ENCODE measurements at regions not wholly inside any gene's neighbourhood (a gene's known extent, or its start where the extent isn't known, plus 50 kb on each side); places are given as distances from the start of the nearest gene placed in this dataset.

DNA sequence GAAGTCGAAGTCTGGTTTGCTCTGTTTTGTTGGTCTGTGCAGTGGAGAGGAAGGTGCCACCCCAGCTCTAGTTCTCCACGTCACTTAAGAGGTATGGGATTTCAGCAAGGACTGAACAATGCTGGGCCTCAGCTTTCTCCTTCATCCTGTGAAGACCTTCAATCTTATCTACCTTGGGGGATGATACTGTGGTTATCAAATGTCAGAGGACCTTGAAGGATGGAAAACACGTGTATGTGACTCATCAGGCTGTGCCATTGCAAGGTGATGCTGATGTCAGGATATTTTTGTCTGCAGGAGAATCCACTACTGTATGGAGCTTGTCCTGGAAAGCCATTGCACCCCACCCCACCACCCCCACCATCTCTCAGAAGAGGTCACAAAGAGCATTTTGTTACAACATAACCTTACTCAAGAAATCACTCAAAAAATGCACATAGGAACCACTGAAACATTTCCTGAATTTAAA, 81.4 kb upstream of the UQCRFS1 start:
- no peak overlapping the region for H2AFZ ChIP-seq
- DNase-seq: peak; percentile 56
- H3K9ac ChIP-seq: no peak overlapping the region
- 49 to 55% methylated on average over 3 of the region's 3 CpGs for WGBS, 2 experiments (ENCODE audit: low coverage in 1 of 2, low lambda C conversion rate in 2 of 2, missing lambda C conversion rate in 2 of 2)
- H3K9me3 ChIP-seq (ENCODE audit: low read depth): no peaks in the 10 kb centered on the region
- H3F3A ChIP-seq (ENCODE audit: insufficient read depth): 0 out of 2 replicates have a peak, but pooled peaks cover 10% of the 10 kb centered on the region
- no peak overlapping the region for H3K4me3 ChIP-seq
- H3K9me2 ChIP-seq (ENCODE audit: insufficient read depth): no peaks in the 10 kb centered on the region
- no peak overlapping the region for H3K4me2 ChIP-seq (ENCODE audit: unreplicated experiment)
- in situ Hi-C loops (cut with MboI): no loop called here
- H3K27me3 ChIP-seq (replicated peaks; ENCODE audit: insufficient read depth): no peaks in the 10 kb centered on the region
- TF ChIP-seq EZH2 (IDR thresholded peaks at IDR 0.05; ENCODE audit: insufficient read depth, poor library complexity, severe bottlenecking) (no peak), EZH2phosphoT487 (IDR thresholded peaks at IDR 0.05; ENCODE audit: insufficient read depth, low read depth) (no peak)
- peaks cover 13% of the 10 kb centered on the region for H3K4me1 ChIP-seq (ENCODE audit: insufficient read depth)
- no peaks in the 10 kb centered on the region for H3K36me3 ChIP-seq (ENCODE audit: low read depth)
- no peaks in the 10 kb centered on the region for H3K79me2 ChIP-seq (ENCODE audit: insufficient read depth)
- peak overlapping the region; percentile 33; the same call in 1 of the 2 replicates for H3K27ac ChIP-seq
- no peaks in the 10 kb centered on the region for H4K20me1 ChIP-seq (ENCODE audit: insufficient read depth)

DNA sequence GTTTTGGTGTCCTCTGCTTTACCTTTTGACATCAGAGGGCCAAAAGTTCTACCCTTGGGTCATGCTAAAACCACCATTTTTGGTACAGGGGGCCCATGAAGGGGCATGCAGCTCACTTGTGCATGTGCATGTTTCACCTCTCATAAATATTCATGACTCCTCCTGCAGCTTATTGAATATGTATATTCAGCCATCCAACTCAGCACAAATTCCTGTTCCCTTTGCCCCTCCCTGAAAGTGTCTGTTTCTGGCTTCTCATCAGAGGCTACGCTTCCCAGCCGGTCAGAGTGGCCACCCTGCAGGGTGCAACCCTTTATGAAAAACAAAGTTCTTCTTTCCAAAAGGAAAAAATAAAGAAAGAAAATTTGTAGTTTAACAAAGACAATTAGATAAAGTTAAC, 82.3 kb upstream of the UQCRFS1 start:
- no peak overlapping the region for H3K4me2 ChIP-seq (ENCODE audit: unreplicated experiment)
- no peak for DNase-seq

DNA sequence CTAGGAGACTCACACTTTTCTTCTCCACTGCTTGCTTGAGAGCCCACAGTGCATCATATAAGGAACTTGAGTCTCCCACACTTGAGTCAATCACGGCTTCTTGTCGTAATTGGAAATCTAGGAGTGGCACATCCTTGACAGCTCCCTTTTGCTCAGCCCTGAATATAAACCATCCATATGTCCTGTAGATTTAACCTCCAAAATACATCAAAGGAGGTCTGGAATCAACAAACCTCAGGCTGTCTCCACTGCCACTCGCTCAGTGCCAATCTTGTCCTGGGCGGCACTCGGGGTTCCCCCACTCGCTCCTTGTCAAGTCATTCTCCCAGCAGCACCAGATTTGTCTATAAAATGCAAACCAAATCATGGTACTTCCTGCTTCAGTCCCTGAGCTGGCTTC, 84.4 kb upstream of the UQCRFS1 start:
- Histone ChIP-seq H2AFZ (no peak overlapping the region), H3K4me3 (no peak overlapping the region), H3K27me3 (replicated peaks; ENCODE audit: insufficient read depth) (no peaks in the 10 kb centered on the region), H3K4me2 (ENCODE audit: unreplicated experiment) (no peak overlapping the region), H3K9me3 (ENCODE audit: low read depth) (no peaks in the 10 kb centered on the region), H3K79me2 (ENCODE audit: insufficient read depth) (no peaks in the 10 kb centered on the region), H3F3A (ENCODE audit: insufficient read depth) (0 out of 2 replicates have a peak, but pooled peaks cover 10% of the 10 kb centered on the region), H3K9ac (no peak overlapping the region), H4K20me1 (ENCODE audit: insufficient read depth) (no peaks in the 10 kb centered on the region), H3K9me2 (ENCODE audit: insufficient read depth) (no peaks in the 10 kb centered on the region), H3K4me1 (ENCODE audit: insufficient read depth) (peaks cover 13% of the 10 kb centered on the region), H3K27ac (no peak overlapping the region), H3K36me3 (ENCODE audit: low read depth) (no peaks in the 10 kb centered on the region)
- in situ Hi-C loops (cut with MboI): no loop called here
- TF ChIP-seq EZH2 (IDR thresholded peaks at IDR 0.05; ENCODE audit: insufficient read depth, poor library complexity, severe bottlenecking) (no peak), EZH2phosphoT487 (IDR thresholded peaks at IDR 0.05; ENCODE audit: insufficient read depth, low read depth) (no peak)
- 51 to 55% methylated on average over 6 of the region's 6 CpGs for WGBS, 2 experiments (ENCODE audit: low coverage in 1 of 2, low lambda C conversion rate in 2 of 2, missing lambda C conversion rate in 2 of 2)
- no peak for DNase-seq

More for the DNA sequence above, 82.3 kb upstream of the UQCRFS1 start:
- H3K27me3 ChIP-seq (replicated peaks; ENCODE audit: insufficient read depth): no peaks in the 10 kb centered on the region
- no peaks in the 10 kb centered on the region for H3K9me3 ChIP-seq (ENCODE audit: low read depth)
- WGBS, 2 experiments (ENCODE audit: low coverage in 1 of 2, low lambda C conversion rate in 2 of 2, missing lambda C conversion rate in 2 of 2): 39 to 41% methylated on average over 2 of the region's 2 CpGs
- H3K9ac ChIP-seq: no peak overlapping the region
- peaks cover 13% of the 10 kb centered on the region for H3K4me1 ChIP-seq (ENCODE audit: insufficient read depth)
- no peak for TF ChIP-seq EZH2 (IDR thresholded peaks at IDR 0.05; ENCODE audit: insufficient read depth, poor library complexity, severe bottlenecking)
- TF ChIP-seq EZH2phosphoT487 (IDR thresholded peaks at IDR 0.05; ENCODE audit: insufficient read depth, low read depth): no peak
- 0 out of 2 replicates have a peak, but pooled peaks cover 10% of the 10 kb centered on the region for H3F3A ChIP-seq (ENCODE audit: insufficient read depth)
- H4K20me1 ChIP-seq (ENCODE audit: insufficient read depth): no peaks in the 10 kb centered on the region
- H3K36me3 ChIP-seq (ENCODE audit: low read depth): no peaks in the 10 kb centered on the region
- H3K4me3 ChIP-seq: no peak overlapping the region
- no peaks in the 10 kb centered on the region for H3K79me2 ChIP-seq (ENCODE audit: insufficient read depth)
- in situ Hi-C loops (cut with MboI): no loop called here
- no peak overlapping the region for H2AFZ ChIP-seq
- H3K27ac ChIP-seq: no peak overlapping the region
- no peaks in the 10 kb centered on the region for H3K9me2 ChIP-seq (ENCODE audit: insufficient read depth)

DNA sequence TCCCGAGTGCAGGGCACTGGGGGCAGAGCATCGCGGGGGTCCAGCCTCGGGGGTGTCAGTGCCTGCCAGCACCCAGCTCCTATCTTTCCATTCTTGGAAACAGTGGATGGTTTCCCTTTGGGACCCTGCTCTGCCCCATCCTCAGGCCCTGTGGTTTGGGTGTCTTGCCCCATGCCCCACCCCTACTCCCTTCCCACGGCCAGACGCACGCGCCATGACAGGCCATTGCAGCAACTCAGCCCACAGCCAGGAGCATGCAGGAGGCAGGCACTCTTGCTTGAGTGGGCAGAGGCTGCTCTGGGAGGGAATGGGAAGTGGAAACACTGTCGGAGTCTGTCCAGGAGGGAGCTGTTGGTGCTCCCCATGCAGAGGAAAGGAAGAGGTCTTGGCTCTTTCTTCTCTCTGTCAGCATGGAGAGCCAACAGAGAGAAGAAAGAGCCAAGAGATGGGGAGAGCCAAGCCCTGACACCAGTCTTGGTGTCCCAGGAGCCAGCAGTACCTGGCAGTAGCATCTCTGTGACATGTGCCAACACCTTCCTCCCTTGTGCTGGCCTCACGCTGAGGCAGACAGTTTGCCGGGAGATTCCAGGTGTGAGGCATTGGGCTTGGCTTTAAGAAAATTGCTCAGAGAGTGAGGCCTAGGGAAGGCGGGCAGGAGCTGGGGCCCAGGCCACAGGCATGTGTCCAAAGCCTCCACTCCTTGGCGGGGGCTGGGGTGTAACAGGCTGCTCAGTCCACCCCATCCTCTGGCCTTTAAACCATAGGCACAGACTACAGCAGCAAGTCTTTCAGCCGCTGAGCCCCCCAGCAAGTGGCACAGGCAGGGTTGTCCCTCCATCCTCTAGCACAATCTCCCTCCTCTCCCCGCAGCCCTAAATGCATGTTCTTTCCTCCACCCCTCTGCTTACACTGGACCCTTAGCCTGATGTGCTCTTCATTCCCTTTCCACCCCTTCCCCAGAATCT, 86.7 kb upstream of the UQCRFS1 start:
- Histone ChIP-seq H3K9ac (no peak overlapping the region), H3K4me3 (no peak overlapping the region), H2AFZ (no peak overlapping the region), H3K9me2 (ENCODE audit: insufficient read depth) (no peaks in the 10 kb centered on the region), H3K27me3 (replicated peaks; ENCODE audit: insufficient read depth) (no peaks in the 10 kb centered on the region), H3K27ac (no peak overlapping the region), H3K4me2 (ENCODE audit: unreplicated experiment) (no peak overlapping the region), H3F3A (ENCODE audit: insufficient read depth) (0 out of 2 replicates have a peak, but pooled peaks cover 7% of the 10 kb centered on the region), H4K20me1 (ENCODE audit: insufficient read depth) (no peaks in the 10 kb centered on the region), H3K4me1 (ENCODE audit: insufficient read depth) (peaks cover 6% of the 10 kb centered on the region; the same call in 1 of the 2 replicates), H3K79me2 (ENCODE audit: insufficient read depth) (no peaks in the 10 kb centered on the region), H3K9me3 (ENCODE audit: low read depth) (no peaks in the 10 kb centered on the region), H3K36me3 (ENCODE audit: low read depth) (no peaks in the 10 kb centered on the region)
- in situ Hi-C loops (cut with MboI): no loop called here
- TF ChIP-seq EZH2 (IDR thresholded peaks at IDR 0.05; ENCODE audit: insufficient read depth, poor library complexity, severe bottlenecking) (no peak), EZH2phosphoT487 (IDR thresholded peaks at IDR 0.05; ENCODE audit: insufficient read depth, low read depth) (no peak)
- DNase-seq: no peak
- WGBS, 2 experiments (ENCODE audit: low coverage in 1 of 2, low lambda C conversion rate in 2 of 2, missing lambda C conversion rate in 2 of 2): 39 to 49% methylated on average over 14 to 15 of the region's 15 CpGs
